NCI-H2227 (cell line): ENCODE measurements at regions not wholly inside any gene's neighbourhood (a gene's known extent, or its start where the extent isn't known, plus 50 kb on each side); places are given as distances from the start of the nearest gene placed in this dataset.
"Not testable (repeated sequence)": the region's sequence is repeated elsewhere in the genome, so short reads cannot be mapped to it uniquely, and the experiment has no call there.

Source experiments
- DNase-seq: peaks from one replicate; lab custom pipeline; 2025; ENCODE audit not compliant: unreplicated experiment; lab: John Stamatoyannopoulos, UW

DNA sequence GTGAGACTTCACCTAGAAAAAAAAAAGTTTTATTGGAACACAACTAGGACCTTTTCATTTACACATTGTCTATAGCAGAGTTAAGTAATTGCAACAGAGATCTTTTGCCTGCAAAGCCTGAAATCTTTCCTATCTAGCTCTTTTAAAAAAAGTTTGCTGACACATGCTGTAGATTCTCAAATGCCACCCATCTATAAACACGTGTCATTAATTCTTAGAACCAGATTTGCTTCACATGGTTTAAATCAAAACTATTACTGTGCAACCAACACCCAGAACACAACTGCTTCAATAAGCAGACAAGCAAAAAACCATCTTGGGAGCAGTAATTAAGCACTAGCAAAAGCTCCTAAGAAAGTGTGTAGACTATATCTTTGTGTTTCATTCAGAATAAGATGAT is 55.0 kb downstream of the OXSM start:
- DNase-seq: no peak

DNA sequence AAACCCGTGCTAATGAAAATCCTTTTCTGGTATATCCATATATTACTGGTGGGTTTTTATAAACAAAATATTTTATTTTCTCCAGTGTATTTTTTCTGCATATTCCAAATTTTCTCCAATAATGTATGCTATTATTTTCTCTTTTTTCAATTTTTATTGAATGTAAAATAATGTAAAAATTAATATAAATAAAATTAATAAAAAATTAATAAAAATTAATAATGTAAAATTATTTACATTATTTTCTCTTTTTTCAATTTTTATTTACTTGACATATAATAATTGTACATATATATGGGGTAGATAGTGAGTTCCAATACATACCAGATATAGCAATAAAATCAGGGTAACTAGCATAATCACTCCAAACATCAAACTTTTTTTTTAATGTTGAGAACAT is 56.4 kb downstream of the OXSM start:
- DNase-seq: no peak

DNA sequence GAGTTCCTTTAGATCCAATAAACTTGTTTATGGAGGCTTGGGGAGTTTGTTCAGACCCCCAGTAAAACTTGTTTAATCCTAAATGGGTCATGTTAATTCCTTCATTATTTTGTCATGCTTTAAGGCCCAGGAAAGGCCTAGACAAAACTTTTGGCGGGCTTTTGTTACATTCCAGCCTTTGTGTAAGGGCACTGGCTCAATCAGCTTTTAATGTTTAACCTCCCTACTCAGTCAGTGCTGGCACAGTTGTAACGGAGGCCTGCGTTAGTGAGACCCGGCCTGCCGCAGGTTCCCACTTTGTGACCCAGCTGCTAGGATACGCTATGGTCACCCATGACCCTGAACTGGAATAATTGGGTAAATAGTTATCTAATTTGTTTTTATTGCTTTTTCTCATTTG is 59.2 kb downstream of the OXSM start:
- no peak for DNase-seq

DNA sequence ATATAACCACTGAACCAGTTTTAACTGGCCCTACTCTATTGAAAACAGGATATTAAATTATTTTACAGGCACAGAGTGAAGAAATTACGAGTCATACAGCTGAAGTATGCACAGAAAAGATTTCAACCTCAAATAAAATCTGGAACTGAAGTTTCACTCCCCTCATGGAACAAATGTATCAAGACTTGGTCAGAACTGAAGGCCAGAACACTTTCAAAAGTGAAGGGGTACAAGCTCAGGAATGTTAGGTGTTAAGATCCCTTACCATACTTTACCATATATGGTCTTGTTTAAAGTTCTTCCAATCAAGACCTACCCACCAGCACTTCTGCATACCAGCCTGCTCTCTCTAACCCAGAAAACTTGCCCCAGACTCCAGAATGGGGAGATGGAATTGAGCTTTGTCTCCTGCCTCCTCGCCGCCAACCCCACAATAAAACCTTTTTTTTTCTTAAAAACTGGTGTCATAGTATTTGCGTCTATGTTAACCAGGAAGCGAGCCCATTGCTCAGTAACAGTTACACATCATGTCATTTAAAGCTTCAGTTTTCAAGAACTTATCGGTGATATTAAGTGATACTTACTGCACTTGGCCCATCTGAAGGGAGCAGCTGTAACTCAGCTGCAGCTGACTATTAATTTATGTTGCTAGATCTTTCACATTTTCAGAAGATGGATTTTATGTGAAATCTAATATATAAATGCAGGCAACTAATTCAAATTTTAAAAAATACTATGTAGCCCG is 59.9 kb downstream of the OXSM start:
- no peak for DNase-seq

- DNase-seq: not testable (repeated sequence)
Measured at GRCh38 chr3:25851693-25852259, 61.9 kb downstream of the OXSM start.

- DNase-seq: no peak
Measured at GRCh38 chr3:25854214-25854613, 64.3 kb downstream of the OXSM start.

DNA sequence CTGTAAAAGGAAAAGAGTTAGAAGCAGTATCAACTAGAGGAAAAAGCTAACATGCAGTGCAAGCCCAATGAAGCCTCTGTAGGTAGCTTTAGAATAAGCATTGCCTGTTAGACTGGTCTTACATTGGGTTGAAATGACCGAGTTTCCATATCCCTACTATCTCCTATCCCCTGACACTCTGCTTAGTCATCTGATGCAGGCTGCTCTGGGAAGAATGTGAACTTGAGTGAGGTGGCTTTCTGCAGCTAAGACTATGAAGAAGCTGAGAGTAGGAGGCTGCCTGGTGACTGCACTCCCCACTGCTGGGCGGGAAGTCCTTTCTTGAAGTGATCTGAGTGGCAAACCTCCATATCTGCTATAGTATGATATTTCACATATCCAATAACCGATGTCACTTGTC is 64.7 kb downstream of the OXSM start:
- no peak for DNase-seq

GRCh38 chr3:25855266-25855784 is 65.4 kb downstream of the OXSM start:
- DNase-seq: no peak

GRCh38 chr3:25856902-25857518 is 67.1 kb downstream of the OXSM start:
- peak; percentile 37 for DNase-seq

DNA sequence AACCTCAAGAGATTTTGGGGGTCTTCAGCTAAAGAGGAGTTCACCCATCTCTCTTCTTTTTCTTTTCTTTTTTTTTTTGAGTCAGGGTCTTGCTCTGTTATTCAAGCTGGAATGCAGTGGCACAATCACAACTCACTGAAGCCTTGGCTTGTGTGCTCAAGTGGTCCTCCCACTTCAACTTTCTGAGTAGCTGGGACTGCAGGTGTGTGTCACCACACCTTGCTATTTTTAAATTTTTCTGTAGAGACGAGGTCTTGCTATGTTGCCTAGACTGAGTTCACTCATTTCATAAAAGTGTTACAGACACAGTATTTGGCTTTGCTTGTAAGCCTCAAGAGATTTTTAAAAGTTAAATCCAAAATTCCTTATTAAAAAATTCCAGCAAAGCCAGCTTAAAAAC is 71.7 kb downstream of the OXSM start:
- no peak for DNase-seq

DNA sequence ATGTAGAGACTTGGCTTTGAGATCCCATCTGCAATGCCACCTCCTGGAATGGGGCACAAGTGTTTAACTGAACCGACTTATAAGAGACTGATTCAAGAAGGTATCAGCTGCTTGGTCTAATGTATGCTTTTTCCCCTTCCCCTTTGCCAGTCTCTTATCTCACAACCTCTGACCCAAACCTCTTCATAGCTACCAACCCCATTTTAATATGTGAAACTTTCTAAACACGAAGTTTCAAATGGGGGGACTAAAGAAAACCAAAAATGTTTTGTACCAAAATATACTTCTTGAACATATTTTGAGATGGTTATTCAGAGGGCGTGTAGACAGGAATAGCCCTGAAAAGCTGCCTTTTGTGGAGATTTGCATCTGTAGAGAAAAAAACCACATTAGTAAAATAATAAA is 73.1 kb downstream of the OXSM start:
- DNase-seq: no peak

DNA sequence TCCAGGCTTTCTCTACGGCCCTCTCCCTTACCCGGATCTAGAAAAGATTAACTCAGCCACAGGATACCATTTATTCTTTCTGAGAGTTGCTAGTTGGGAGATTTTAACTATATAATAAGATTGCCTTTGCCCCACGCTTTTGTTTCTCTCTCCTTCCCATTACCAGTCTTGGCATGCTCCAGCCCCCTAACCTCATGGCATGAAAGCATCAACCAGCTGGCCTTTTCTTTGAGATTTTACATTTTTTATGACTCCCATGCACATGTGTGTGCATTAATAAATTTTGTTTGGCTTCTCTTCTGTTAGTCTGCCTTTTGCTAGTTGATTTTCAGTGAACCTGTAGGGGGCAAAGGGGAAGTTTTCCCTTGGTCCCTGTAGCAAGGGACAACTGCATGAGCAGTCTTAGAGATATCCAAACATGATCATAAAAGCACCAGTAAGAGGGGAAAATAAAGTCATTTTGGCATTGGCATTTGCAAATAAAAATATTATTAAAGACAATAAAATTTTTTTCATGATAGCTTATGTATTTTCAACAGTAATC is 73.6 kb downstream of the OXSM start:
- DNase-seq: no peak

DNA sequence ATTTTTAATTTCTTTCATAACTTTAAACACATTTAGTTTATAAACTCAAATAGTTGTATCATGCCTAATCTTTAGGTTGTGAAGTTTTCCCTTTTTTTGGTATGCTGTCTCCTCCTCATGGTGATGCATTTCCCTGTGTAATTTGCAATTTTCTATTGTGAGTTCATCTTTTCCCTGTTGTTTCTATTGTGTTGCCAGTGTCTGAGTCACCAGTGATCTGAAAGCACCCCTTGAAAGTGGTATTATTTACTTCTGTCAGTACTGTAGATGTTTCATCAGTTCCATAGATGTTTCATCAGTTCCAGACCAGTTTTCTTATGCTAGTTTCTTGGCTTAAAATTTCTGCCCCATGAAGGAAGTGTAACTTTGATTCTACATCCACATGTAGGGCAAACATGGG is 80.6 kb downstream of the OXSM start:
- DNase-seq: no peak

DNA sequence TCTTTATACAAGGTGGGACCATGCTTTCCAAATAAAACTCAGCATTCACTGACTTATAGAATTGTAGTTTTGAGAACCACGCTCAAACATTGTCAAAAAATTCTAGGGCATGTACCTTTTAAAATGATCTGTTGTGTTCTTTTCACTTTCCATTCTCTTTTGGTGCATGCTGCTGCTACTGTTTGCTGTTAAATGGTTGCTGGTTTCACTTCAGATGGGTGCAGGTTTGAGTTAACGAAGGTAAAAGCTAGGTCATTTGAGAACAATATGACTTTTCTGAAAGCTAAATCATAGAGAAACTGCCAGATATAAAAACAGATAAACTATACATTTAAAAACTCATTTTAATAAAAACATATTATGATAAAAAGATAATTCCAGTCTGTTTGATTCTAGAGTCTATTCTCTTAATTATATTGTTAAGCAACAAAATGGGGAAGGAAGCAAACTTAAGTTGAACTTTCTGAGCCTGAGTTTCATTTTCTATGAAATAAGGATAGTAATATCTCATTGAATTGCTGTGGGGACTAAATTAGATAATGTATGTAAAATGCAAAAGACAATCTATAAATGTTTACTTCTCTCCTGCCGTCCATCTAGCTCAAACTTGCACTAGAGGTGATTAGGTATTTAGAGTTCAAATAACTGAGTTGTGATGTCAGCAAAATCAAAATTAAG is 82.4 kb downstream of the OXSM start:
- DNase-seq: no peak

GRCh38 chr3:25883492-25883891 is 93.6 kb downstream of the OXSM start:
- no peak for DNase-seq

- DNase-seq: no peak
Measured at GRCh38 chr3:25884981-25885380, 95.1 kb downstream of the OXSM start.

DNA sequence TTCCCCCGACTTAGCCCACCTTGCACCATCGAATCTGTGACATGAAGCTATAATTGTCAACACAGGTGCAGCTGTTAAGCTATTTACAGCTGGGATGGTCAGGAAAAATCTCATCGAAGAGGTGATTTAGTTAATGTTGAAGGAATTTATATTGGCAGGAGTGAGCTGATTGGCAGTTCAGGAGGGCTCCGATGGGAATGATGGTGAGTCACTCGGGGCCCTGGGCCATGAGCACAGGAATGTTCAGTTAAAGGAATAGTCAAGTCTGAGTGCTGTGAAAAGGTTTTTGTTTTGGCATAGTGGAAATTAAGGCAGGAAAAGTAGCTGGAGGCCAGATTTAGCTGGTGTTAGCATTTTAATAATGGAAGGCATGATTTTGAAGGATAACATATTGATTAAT is 95.7 kb downstream of the OXSM start:
- no peak for DNase-seq

DNA sequence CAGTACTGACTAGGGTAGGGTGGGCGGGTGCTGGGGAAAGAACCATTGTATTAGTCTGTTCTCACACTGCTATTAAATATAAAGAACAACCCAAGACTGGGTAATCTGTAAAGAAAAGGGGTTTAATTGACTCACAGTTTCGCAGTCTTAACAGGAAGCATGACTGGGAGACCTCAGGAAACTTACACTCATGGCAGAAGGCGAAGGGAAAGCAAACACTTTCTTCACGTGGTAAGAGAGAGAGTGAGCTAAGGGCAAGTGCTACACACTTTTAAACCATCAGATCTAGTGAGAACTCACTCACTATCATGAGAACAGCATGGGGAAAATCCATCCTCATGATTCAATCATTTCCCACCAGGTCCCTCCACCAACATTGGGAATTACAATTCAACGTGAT is 98.0 kb downstream of the OXSM start:
- no peak for DNase-seq

- no peak for DNase-seq
Measured at GRCh38 chr3:25888892-25889524, 99.1 kb downstream of the OXSM start.

DNA sequence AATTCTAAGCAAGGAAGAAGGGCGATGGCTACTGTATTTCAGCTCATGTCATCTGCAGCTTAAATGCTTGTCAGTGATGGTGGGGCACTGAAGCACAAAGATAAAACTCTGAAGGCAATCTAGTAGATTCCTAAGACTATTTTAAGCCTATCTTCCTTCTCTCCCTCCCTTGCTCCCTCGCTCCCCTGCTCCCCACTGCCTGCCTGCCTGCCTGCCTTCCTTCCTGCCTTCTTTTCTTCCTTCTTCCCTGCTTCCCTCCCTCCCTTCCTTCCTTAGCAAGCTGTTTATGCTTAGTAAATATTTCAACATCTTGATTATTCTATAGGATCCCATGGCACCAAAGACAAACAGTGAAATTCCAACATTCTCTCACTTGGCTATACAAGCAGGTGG is 99.6 kb downstream of the OXSM start:
- DNase-seq: no peak

GRCh38 chr3:25894101-25894500 is 104.2 kb downstream of the OXSM start:
- DNase-seq: no peak
